Islet of Langerhans (tissue), 1 donor: ENCODE measurements at regions not wholly inside any gene's neighbourhood (a gene's known extent, or its start where the extent isn't known, plus 50 kb on each side); places are given as distances from the start of the nearest gene placed in this dataset.
A peak's percentile ranks its signal among the peaks of the same experiment; 100 is the strongest.

Source experiments
- FAIRE-seq: peaks from one replicate; lab custom pipeline; 2011; peaks lifted over from hg19 to GRCh38; lab: Jason Lieb, UNC

GRCh38 chrX:24410514-24411189 is 50.2 kb downstream of the SUPT20HL1 start:
- peak; percentile 99 for FAIRE-seq

GRCh38 chrX:24412637-24413363 is 52.3 kb upstream of the PDK3 start:
- no peak for FAIRE-seq
